Pancreas (tissue), 10 donors: ENCODE measurements at regions not wholly inside any gene's neighbourhood (a gene's known extent, or its start where the extent isn't known, plus 50 kb on each side); places are given as distances from the start of the nearest gene placed in this dataset.

ENCODE experiments used
- ATAC-seq, 4 donors: fragments of 200-7000 bp; cut with Tn5 transposase; one replicate each; pipeline versions ENCODE4 v1.8.0 to v1.9.1; 2020; ENCODE audit warnings: mild to moderate bottlenecking in 4 of 4, moderate library complexity in 4 of 4
- DNase-seq, 6 donors: peaks; one replicate each; pipeline ENCODE4 v3.0.0-alpha.2; 2020
- FAIRE-seq: peaks from 2 replicates; lab custom pipeline; 2012; peaks lifted over from hg19 to GRCh38; lab: Jason Lieb, UNC
- H3K27ac ChIP-seq, 4 donors: fragments of 200-600 bp; sonication (generic); 1 replicate in 3 of 4; 2 replicates in 1 of 4; pipeline versions ENCODE4 v1.5.0 to v1.8.0; 2020
- H3K27me3 ChIP-seq, 4 donors: fragments of 200-600 bp; one replicate each; pipeline ENCODE4 v1.8.0; 2021
- H3K36me3 ChIP-seq, 3 donors: fragments of 200-600 bp; sonication (generic) in 1 of 3; one replicate each; pipeline versions ENCODE4 v1.5.0 to v1.8.0; 2020 to 2021
- H3K4me1 ChIP-seq, 3 donors: fragments of 200-600 bp; one replicate each; pipeline ENCODE4 v1.8.0; 2021
- H3K4me3 ChIP-seq, 4 donors: fragments of 200-600 bp; sonication (generic) in 2 of 4; one replicate each; pipeline versions ENCODE4 v1.5.0 to v1.8.0; 2020 to 2021
- H3K9me3 ChIP-seq, 4 donors: fragments of 200-600 bp; one replicate each; pipeline ENCODE4 v1.8.0; 2021
- WGBS, 2 donors: extraction: QIAGEN DNeasy Blood & Tissue Kit; methylation state at CpG; one replicate each; pipeline ENCODE4 v1.1.7; 2013; 5-methylcytosine and 5-hydroxymethylcytosine counted together
- intact Hi-C, 3 donors: fragments of 100-400 bp; cut with DNase I; formaldehyde crosslinking; loops; one replicate each; pipeline versions ENCODE4 v1.11.1 to v1.14.2; 2022
- TF ChIP-seq, protein P1 (sequence below), 4 donors: fragments of 200-600 bp; sonication (generic) in 3 of 4; IDR thresholded peaks; one replicate each; pipeline versions ENCODE4 v1.5.0 to v1.8.0; 2021; ENCODE audit warnings: antibody characterized with exemption in 4 of 4
- donor health status: healthy with polysubstance abuse.
- donor health status: DM: no; HTN: no; CAD: no; lungs with moderate emphysema.
- donor health status: DM: no; HTN: no; CAD: no.
- donor health status: control.
- donor health status: control.
- donor health status: Bipolar disorder and iron deficiency.
- donor health status: DM: yes; HTN: yes; CAD: no.
- donor health status: DM: no; HTN: no; CAD: no.
- donor health status: DM: no; HTN: no; CAD: no.
- donor health status: DM: yes; HTN: yes; CAD: no.

DNA sequence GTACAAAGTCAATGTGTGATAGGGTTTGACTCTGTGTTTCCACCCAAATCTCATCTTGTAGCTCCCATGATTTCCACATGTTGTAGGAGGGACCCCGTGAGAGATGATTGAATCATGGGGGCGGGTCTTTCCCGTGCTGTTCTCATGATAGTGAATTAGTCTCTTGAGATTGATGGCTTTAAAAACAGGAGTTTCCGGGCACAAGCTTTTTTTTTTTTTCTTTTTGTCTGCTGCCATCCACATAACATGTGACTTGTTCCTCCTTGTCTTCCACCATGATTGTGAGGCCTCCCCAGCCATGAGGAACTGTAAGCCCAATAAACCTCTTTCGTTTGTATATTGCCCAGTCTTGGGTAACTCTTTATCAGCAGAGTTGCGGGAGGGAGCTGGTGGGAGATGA, 259.6 kb downstream of the TUSC7 start:
- no peaks in the 10 kb centered on the region for H3K9me3 ChIP-seq
- no peaks in the 10 kb centered on the region for H3K4me1 ChIP-seq
- TF ChIP-seq, protein P1, sequence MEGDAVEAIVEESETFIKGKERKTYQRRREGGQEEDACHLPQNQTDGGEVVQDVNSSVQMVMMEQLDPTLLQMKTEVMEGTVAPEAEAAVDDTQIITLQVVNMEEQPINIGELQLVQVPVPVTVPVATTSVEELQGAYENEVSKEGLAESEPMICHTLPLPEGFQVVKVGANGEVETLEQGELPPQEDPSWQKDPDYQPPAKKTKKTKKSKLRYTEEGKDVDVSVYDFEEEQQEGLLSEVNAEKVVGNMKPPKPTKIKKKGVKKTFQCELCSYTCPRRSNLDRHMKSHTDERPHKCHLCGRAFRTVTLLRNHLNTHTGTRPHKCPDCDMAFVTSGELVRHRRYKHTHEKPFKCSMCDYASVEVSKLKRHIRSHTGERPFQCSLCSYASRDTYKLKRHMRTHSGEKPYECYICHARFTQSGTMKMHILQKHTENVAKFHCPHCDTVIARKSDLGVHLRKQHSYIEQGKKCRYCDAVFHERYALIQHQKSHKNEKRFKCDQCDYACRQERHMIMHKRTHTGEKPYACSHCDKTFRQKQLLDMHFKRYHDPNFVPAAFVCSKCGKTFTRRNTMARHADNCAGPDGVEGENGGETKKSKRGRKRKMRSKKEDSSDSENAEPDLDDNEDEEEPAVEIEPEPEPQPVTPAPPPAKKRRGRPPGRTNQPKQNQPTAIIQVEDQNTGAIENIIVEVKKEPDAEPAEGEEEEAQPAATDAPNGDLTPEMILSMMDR (IDR thresholded peaks at IDR 0.05), result no peak
- no peak overlapping the region for H3K4me3 ChIP-seq
- WGBS, 2 donors, result 77% methylated on average over 6 of the region's 6 CpGs
- intact Hi-C loops, result no loop called here
- no peak overlapping the region for H3K27ac ChIP-seq
- no peaks in the 10 kb centered on the region for H3K27me3 ChIP-seq
- H3K36me3 ChIP-seq, result no peaks in the 10 kb centered on the region
- no peak for ATAC-seq
- no peak for FAIRE-seq
- no peak for DNase-seq

DNA sequence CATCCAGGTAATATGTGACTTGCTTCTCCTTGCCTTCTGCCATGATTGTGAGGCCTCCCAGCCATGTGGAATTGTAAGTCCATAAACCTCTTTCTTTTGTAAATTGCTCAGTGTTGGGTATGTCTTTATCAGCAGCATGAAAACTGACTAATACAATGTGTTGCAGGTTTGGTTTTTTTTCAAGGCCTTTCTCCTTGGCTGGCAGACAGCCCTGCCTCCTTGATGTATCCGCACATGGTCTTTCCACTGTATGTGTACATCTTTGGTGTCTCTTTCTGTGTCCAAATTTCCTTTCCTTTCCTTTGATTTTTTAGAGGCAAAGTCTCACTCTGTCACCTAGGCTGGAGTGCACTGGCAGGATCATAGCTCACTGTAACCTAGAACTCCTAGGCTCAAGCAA, 260.1 kb downstream of the TUSC7 start:
- H3K9me3 ChIP-seq, result no peaks in the 10 kb centered on the region
- no peak overlapping the region for H3K4me3 ChIP-seq
- FAIRE-seq (no peak), ATAC-seq (no peak), DNase-seq (no peak)
- intact Hi-C loops, result no loop called here
- H3K36me3 ChIP-seq, result no peaks in the 10 kb centered on the region
- no peaks in the 10 kb centered on the region for H3K4me1 ChIP-seq
- H3K27me3 ChIP-seq, result no peaks in the 10 kb centered on the region
- no peak overlapping the region for H3K27ac ChIP-seq
- TF ChIP-seq, protein P1 (IDR thresholded peaks at IDR 0.05), result no peak
- 85 to 96% methylated on average over 1 of the region's 1 CpG for WGBS, 2 donors

DNA sequence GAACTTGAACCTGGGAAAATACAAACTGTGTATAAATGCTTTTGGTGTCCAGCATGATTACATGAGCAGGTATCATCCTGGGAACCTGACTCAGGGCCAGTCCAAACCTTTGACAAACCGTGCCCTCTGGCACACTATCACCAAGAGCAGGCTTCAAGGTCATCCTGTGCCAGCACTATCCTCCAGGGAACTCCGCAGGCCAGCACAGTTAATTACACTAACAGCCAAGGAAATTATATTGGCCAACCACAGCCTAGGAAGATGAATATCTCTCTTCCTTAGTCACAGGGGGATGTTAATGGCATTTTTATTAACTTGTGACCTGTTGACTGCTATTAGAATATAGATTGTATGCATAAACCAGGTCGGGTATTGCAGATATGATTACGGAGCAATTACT, 262.0 kb downstream of the TUSC7 start:
- 19% methylated on average over 4 of the region's 4 CpGs for WGBS, 2 donors
- no peak overlapping the region for H3K27ac ChIP-seq
- ATAC-seq, result peak in 2 of 4 donors; percentile 34 to 53
- H3K27me3 ChIP-seq, result no peaks in the 10 kb centered on the region
- TF ChIP-seq, protein P1 (IDR thresholded peaks at IDR 0.05), result no peak
- H3K9me3 ChIP-seq, result no peaks in the 10 kb centered on the region
- DNase-seq, result no peak
- no peaks in the 10 kb centered on the region for H3K4me1 ChIP-seq
- no peak for FAIRE-seq
- H3K4me3 ChIP-seq, result no peak overlapping the region
- no peaks in the 10 kb centered on the region for H3K36me3 ChIP-seq
- intact Hi-C loops, result no loop called here

DNA sequence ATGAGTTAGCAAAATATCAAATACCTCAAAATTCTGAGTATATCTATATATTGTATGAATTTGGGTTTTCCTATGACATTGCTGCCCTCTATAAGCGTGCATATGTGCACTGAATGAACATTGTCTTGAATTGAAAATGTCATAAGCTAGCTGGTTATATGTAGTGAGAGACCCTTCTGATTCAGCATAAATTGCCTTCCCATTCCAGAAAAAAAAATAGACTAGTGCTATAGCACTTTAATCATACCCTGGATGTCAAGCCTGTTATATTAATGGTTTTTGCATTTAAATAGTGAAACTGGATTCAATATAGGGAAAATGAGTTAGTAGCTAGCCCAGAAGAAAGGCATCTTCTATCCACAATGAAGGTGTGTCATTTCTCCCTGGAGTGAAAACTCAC, 265.1 kb downstream of the TUSC7 start:
- intact Hi-C loops, result no loop called here
- H3K4me3 ChIP-seq, result no peak overlapping the region
- no peak overlapping the region for H3K27ac ChIP-seq
- TF ChIP-seq, protein P1 (IDR thresholded peaks at IDR 0.05), result no peak
- no peaks in the 10 kb centered on the region for H3K9me3 ChIP-seq
- ATAC-seq, result no peak
- no peaks in the 10 kb centered on the region for H3K27me3 ChIP-seq
- H3K36me3 ChIP-seq, result no peaks in the 10 kb centered on the region
- no peaks in the 10 kb centered on the region for H3K4me1 ChIP-seq
- WGBS, 2 donors, result 39 to 89% methylated on average over 1 of the region's 1 CpG
- no peak for DNase-seq
- no peak for FAIRE-seq

DNA sequence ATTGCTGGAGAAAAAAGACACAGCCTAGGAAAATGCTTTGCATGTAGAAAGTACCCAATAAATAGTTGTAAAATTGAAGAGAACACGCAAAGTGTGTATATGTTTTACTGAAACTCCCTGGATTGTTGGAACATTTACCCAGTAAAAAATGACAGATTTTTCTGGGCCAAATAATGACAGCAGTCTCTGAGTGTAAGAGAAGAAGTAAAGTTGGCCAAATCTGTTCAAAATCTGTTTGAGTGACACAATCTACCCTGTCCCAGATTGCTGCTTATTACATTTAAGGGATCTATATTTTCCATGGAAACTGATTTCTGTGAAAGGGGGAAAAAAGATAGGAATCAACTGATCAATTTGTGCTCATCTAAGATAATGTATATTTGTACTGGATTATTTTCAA, 267.9 kb downstream of the TUSC7 start:
- FAIRE-seq, result no peak
- DNase-seq, result no peak
- TF ChIP-seq, protein P1 (IDR thresholded peaks at IDR 0.05), result no peak
- Histone ChIP-seq H3K4me3 (no peak overlapping the region), H3K27me3 (no peaks in the 10 kb centered on the region), H3K9me3 (no peaks in the 10 kb centered on the region), H3K4me1 (no peaks in the 10 kb centered on the region), H3K36me3 (no peaks in the 10 kb centered on the region), H3K27ac (no peak overlapping the region)
- no peak for ATAC-seq
- intact Hi-C loops, result no loop called here
- WGBS, 2 donors, result 94 to 95% methylated on average over 1 of the region's 1 CpG
